Fibroblast of pulmonary artery (primary cell): ENCODE measurements at regions not wholly inside any gene's neighbourhood (a gene's known extent, or its start where the extent isn't known, plus 50 kb on each side); places are given as distances from the start of the nearest gene placed in this dataset.

ENCODE experiments used
- DNase-seq: peaks from one replicate; pipeline ENCODE4 v3.0.0-alpha.2; 2010; ENCODE audit warnings: low read depth
- H3K4me3 ChIP-seq: replicated peaks from 2 replicates; pipeline ENCODE4 v1.5.1; 2011; ENCODE audit warnings: low read depth, mild to moderate bottlenecking, control low read depth, low read length, moderate library complexity
- TF ChIP-seq, protein P1 (sequence below): IDR thresholded peaks from 2 replicates; pipeline ENCODE4 v1.5.1; 2011; ENCODE audit warnings: mild to moderate bottlenecking, control low read depth, low read length, inconsistent platforms; ENCODE audit errors: missing control alignments

DNA sequence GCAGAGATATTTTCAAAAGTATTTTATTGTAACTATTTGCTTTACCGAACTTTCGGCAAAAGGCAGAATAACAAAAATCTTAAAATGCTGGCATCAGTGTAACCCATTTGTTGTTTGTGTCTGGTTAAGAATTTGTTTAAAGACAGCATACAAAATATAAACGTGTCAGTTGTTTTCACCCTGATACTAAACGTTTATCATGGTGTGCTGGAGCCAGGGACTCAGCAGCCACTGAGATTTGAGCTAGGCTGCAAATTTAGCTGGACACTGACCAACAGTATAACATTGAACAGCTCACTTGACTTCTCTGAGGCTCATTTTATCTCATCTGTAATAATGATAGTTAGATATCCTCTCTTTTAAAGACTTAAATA lies 183.7 kb downstream of the TMTC3 start:
- DNase-seq: peak; percentile 70

DNA sequence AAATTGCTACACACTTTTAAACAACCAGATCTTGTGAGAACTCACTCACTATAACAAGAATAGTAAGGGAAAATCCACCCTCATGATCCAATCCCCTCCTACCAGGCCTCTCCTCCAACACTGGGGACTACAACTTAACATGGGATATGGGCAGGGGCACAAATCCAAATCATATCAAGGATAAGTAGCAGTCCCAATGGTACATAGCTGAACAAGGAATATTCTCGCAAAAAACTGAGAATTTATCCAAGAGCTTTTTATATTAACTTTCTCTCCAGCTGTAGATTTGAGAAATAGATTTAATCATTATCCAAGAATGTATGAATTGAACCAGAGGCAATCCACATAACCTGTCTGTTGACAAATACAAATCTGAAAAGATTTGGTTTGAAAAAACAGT lies 185.2 kb downstream of the TMTC3 start:
- TF ChIP-seq, protein P1, sequence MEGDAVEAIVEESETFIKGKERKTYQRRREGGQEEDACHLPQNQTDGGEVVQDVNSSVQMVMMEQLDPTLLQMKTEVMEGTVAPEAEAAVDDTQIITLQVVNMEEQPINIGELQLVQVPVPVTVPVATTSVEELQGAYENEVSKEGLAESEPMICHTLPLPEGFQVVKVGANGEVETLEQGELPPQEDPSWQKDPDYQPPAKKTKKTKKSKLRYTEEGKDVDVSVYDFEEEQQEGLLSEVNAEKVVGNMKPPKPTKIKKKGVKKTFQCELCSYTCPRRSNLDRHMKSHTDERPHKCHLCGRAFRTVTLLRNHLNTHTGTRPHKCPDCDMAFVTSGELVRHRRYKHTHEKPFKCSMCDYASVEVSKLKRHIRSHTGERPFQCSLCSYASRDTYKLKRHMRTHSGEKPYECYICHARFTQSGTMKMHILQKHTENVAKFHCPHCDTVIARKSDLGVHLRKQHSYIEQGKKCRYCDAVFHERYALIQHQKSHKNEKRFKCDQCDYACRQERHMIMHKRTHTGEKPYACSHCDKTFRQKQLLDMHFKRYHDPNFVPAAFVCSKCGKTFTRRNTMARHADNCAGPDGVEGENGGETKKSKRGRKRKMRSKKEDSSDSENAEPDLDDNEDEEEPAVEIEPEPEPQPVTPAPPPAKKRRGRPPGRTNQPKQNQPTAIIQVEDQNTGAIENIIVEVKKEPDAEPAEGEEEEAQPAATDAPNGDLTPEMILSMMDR: no peak

More for the DNA sequence above, 183.7 kb downstream of the TMTC3 start:
- H3K4me3 ChIP-seq: no peak overlapping the region
- TF ChIP-seq, protein P1: no peak

GRCh38 chr12:88328090-88328489 lies 186.0 kb downstream of the TMTC3 start:
- no peak overlapping the region for H3K4me3 ChIP-seq
- no peak for DNase-seq
- TF ChIP-seq, protein P1: no peak

More for the DNA sequence above, 185.2 kb downstream of the TMTC3 start:
- DNase-seq: no peak
- no peak overlapping the region for H3K4me3 ChIP-seq

DNA sequence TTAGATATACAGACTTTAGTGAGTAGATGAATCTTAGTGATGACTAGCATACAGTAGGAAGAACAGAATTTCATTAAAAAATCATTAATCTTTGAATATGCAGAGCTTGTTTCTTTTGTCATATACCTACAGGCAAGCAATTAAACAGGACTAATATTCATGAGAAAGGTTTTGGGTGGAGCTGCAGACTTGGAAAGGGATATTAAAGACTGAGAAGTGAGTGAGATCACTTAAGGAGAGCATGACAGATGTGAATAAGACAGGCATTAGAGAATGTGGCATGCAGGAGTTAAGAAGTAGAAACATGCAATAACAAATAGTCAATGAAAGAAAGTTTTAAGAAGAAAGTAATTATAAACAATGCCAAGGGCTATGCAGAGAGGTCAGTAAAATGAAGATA lies 187.7 kb downstream of the TMTC3 start:
- TF ChIP-seq, protein P1: no peak
- H3K4me3 ChIP-seq: no peak overlapping the region
- DNase-seq: no peak

GRCh38 chr12:88334271-88334670 lies 192.2 kb downstream of the TMTC3 start:
- TF ChIP-seq, protein P1: no peak
- peak; percentile 72 for DNase-seq
- no peak overlapping the region for H3K4me3 ChIP-seq

GRCh38 chr12:88336076-88336739 lies 194.1 kb downstream of the TMTC3 start:
- TF ChIP-seq, protein P1: no peak
- no peak for DNase-seq
- no peak overlapping the region for H3K4me3 ChIP-seq

GRCh38 chr12:88338486-88338885 lies 196.4 kb downstream of the TMTC3 start:
- no peak for DNase-seq
- H3K4me3 ChIP-seq: no peak overlapping the region
- TF ChIP-seq, protein P1: no peak
